HuH-7.5 (cell line): ENCODE measurements at regions not wholly inside any gene's neighbourhood (a gene's known extent, or its start where the extent isn't known, plus 50 kb on each side); places are given as distances from the start of the nearest gene placed in this dataset.
"Not testable (repeated sequence)": the region's sequence is repeated elsewhere in the genome, so short reads cannot be mapped to it uniquely, and the experiment has no call there.

Source experiments
- DNase-seq: peaks from one replicate; pipeline ENCODE4 v3.0.0; 2011; ENCODE audit warnings: low spot score

GRCh38 chr12:46884362-46884761 lies 58.6 kb upstream of the SLC38A4 start:
- DNase-seq = no peak

- no peak for DNase-seq
Observed at GRCh38 chr12:46886541-46887041, 60.8 kb upstream of the SLC38A4 start.

GRCh38 chr12:46887870-46888269 lies 62.1 kb upstream of the SLC38A4 start:
- DNase-seq = no peak

- DNase-seq = no peak
Observed at GRCh38 chr12:46888568-46888967, 62.8 kb upstream of the SLC38A4 start.

- DNase-seq = no peak
Observed at GRCh38 chr12:46891306-46891705, 65.5 kb upstream of the SLC38A4 start.

- DNase-seq = no peak
Observed at GRCh38 chr12:46892034-46892705, 66.4 kb upstream of the SLC38A4 start.

GRCh38 chr12:46892887-46893286 lies 67.1 kb upstream of the SLC38A4 start:
- no peak for DNase-seq

GRCh38 chr12:46893434-46893833 lies 67.6 kb upstream of the SLC38A4 start:
- DNase-seq = no peak

- no peak for DNase-seq
Observed at GRCh38 chr12:46895726-46896125, 69.9 kb upstream of the SLC38A4 start.

GRCh38 chr12:46896680-46897079 lies 70.9 kb upstream of the SLC38A4 start:
- DNase-seq = no peak

GRCh38 chr12:46898152-46898931 lies 72.5 kb upstream of the SLC38A4 start:
- no peak for DNase-seq

- no peak for DNase-seq
Observed at GRCh38 chr12:46898989-46899388, 73.2 kb upstream of the SLC38A4 start.

- no peak for DNase-seq
Observed at GRCh38 chr12:46900734-46901463, 75.1 kb upstream of the SLC38A4 start.

GRCh38 chr12:46901464-46902205 lies 75.8 kb upstream of the SLC38A4 start:
- no peak for DNase-seq

GRCh38 chr12:46903058-46903457 lies 77.3 kb upstream of the SLC38A4 start:
- no peak for DNase-seq

- DNase-seq = no peak
Observed at GRCh38 chr12:46904406-46905238, 78.8 kb upstream of the SLC38A4 start.

- DNase-seq = not testable (repeated sequence)
Observed at GRCh38 chr12:46905239-46905627, 79.4 kb upstream of the SLC38A4 start.

- DNase-seq = no peak
Observed at GRCh38 chr12:46907791-46908190, 82.0 kb upstream of the SLC38A4 start.

GRCh38 chr12:46908236-46908935 lies 82.6 kb upstream of the SLC38A4 start:
- no peak for DNase-seq

- DNase-seq = no peak
Observed at GRCh38 chr12:46908936-46909635, 83.3 kb upstream of the SLC38A4 start.
